IMR-90 (cell line): ENCODE measurements at regions not wholly inside any gene's neighbourhood (a gene's known extent, or its start where the extent isn't known, plus 50 kb on each side); places are given as distances from the start of the nearest gene placed in this dataset.

Experiments
- ATAC-seq: fragments of 200-7000 bp; cut with Tn5 transposase; 2 replicates; pipeline ENCODE4 v1.9.1; 2020; ENCODE audit warnings: low read depth, mild to moderate bottlenecking, moderate library complexity
- BruUV-seq: library from RNA; stranded (reverse); fragments of 400-500 nt; replicated peaks from 2 replicates; lab custom pipeline; 2021; lab: Mats Ljungman, UMichigan
- CTCF ChIA-PET: fragments of 300-600 bp; formaldehyde crosslinking; extraction: SDS; loops from one replicate; lab custom pipeline; 2021; ENCODE audit warnings: antibody characterized with exemption; lab: Yijun Ruan, JAX
- POLR2A ChIA-PET: fragments of 300-600 bp; sonication (Branson Sonifier 250); formaldehyde crosslinking; loops from one replicate; lab custom pipeline; 2022; ENCODE audit warnings: antibody characterized with exemption; ENCODE audit not compliant: unreplicated experiment; lab: Charles Lee
- DNase-seq: peaks from one replicate; pipeline ENCODE4 v3.0.0; 2013
- H2AFZ ChIP-seq: replicated peaks from 2 replicates; pipeline ENCODE3; 2013; ENCODE audit warnings: low read length, mild to moderate bottlenecking; ENCODE audit not compliant: poor library complexity
- H2AK5ac ChIP-seq: 2 replicates; pipeline ENCODE4 v1.6.1; 2013; ENCODE audit warnings: low read depth, low read length, inconsistent platforms
- H2AK9ac ChIP-seq: replicated peaks from 2 replicates; pipeline ENCODE3; 2013; ENCODE audit warnings: mild to moderate bottlenecking, low read depth, low read length, moderate library complexity; ENCODE audit not compliant: poor library complexity
- H2BK120ac ChIP-seq: 2 replicates; pipeline ENCODE4 v1.6.1; 2013; ENCODE audit warnings: low read depth, low read length, inconsistent platforms
- H2BK15ac ChIP-seq: 3 replicates; pipeline ENCODE4 v1.6.1; 2013; ENCODE audit warnings: low read depth, low read length, inconsistent platforms
- H2BK20ac ChIP-seq: 2 replicates; pipeline ENCODE4 v1.6.1; 2013; ENCODE audit warnings: low read depth, mild to moderate bottlenecking, inconsistent platforms, low read length, moderate library complexity
- H2BK5ac ChIP-seq: 2 replicates; pipeline ENCODE4 v1.6.1; 2013; ENCODE audit warnings: mild to moderate bottlenecking, low read depth, low read length, inconsistent platforms; ENCODE audit not compliant: poor library complexity, severe bottlenecking
- H3K14ac ChIP-seq: replicated peaks from 2 replicates; pipeline ENCODE4 v1.6.1; 2013; ENCODE audit warnings: low read depth, low read length, inconsistent platforms
- H3K18ac ChIP-seq: 2 replicates; pipeline ENCODE4 v1.6.1; 2013; ENCODE audit warnings: low read depth, low read length, control low read depth
- H3K23ac ChIP-seq: 2 replicates; pipeline ENCODE4 v1.6.1; 2013; ENCODE audit warnings: low read depth, low read length, inconsistent platforms
- H3K27ac ChIP-seq: 2 replicates; pipeline ENCODE4 v1.5.1; 2013; ENCODE audit warnings: mild to moderate bottlenecking, control low read depth, low read length; ENCODE audit not compliant: insufficient read depth
- H3K27me3 ChIP-seq: 2 replicates; pipeline ENCODE4 v1.6.1; 2013; ENCODE audit warnings: low read length; ENCODE audit not compliant: control insufficient read depth, insufficient read depth
- H3K36me3 ChIP-seq: 2 replicates; pipeline ENCODE4 v1.6.1; 2013; ENCODE audit warnings: low read length, mixed read lengths; ENCODE audit not compliant: control insufficient read depth, insufficient read depth
- H3K4ac ChIP-seq: 2 replicates; pipeline ENCODE4 v1.6.1; 2013; ENCODE audit warnings: low read depth, low read length, inconsistent platforms
- H3K4me1 ChIP-seq: 2 replicates; pipeline ENCODE4 v1.6.1; 2013; ENCODE audit warnings: low read length, mixed read lengths; ENCODE audit not compliant: control insufficient read depth, insufficient read depth
- H3K4me2 ChIP-seq: 2 replicates; pipeline ENCODE4 v1.6.1; 2013; ENCODE audit warnings: low read depth, mild to moderate bottlenecking, control low read depth, low read length, moderate library complexity
- H3K4me3 ChIP-seq: 2 replicates; pipeline ENCODE4 v1.5.1; 2013; ENCODE audit warnings: low read depth, mild to moderate bottlenecking, control low read depth, low read length, moderate library complexity; ENCODE audit not compliant: insufficient read depth
- H3K56ac ChIP-seq: 2 replicates; pipeline ENCODE4 v1.6.1; 2013; ENCODE audit warnings: low read length, inconsistent platforms; ENCODE audit not compliant: insufficient read depth; ENCODE audit errors: extremely low read depth
- H3K79me1 ChIP-seq, 2 experiments: 2 replicates each; pipeline ENCODE4 v1.6.1; 2013; ENCODE audit warnings: low read length in 2 of 2, inconsistent platforms in 1 of 2, low read depth in 1 of 2
- H3K9ac ChIP-seq: 2 replicates; pipeline ENCODE4 v1.6.1; 2013; ENCODE audit warnings: low read depth, low read length, control low read depth
- H3K9me1 ChIP-seq: 2 replicates; pipeline ENCODE4 v1.6.1; 2013; ENCODE audit warnings: low read length, inconsistent platforms; ENCODE audit not compliant: insufficient read depth
- H3K9me3 ChIP-seq: 2 replicates; pipeline ENCODE4 v1.6.1; 2013; ENCODE audit warnings: low read length; ENCODE audit not compliant: control insufficient read depth, insufficient read depth
- H4K20me1 ChIP-seq: 2 replicates; pipeline ENCODE4 v1.6.1; 2013; ENCODE audit warnings: low read length, inconsistent platforms; ENCODE audit not compliant: insufficient read depth
- H4K5ac ChIP-seq: 2 replicates; pipeline ENCODE4 v1.6.1; 2013; ENCODE audit warnings: mild to moderate bottlenecking, low read depth, low read length, control low read depth
- H4K8ac ChIP-seq, 2 experiments: 2 replicates each; pipeline ENCODE4 v1.6.1; 2013; ENCODE audit warnings: low read depth in 2 of 2, low read length in 2 of 2, control low read depth in 1 of 2, inconsistent platforms in 1 of 2
- H4K91ac ChIP-seq: 2 replicates; pipeline ENCODE4 v1.6.1; 2013; ENCODE audit warnings: low read depth, low read length, inconsistent platforms; ENCODE audit not compliant: insufficient read depth
- RFX5 ChIP-seq: IDR thresholded peaks from 2 replicates; pipeline ENCODE4 v1.8.0; 2012; ENCODE audit warnings: low read depth, mild to moderate bottlenecking, low read length, moderate library complexity
- WGBS, 2 experiments: methylation state at CpG; one replicate each; pipeline versions ENCODE4 v1.1.5 to v1.1.7; 2013; ENCODE audit warnings: missing lambda C conversion rate in 2 of 2; ENCODE audit not compliant: insufficient read length in 1 of 2; ENCODE audit errors: extremely low coverage in 2 of 2; 5-methylcytosine and 5-hydroxymethylcytosine counted together
- dilution Hi-C: fragments of 300-500 bp; cut with HindIII; formaldehyde crosslinking; loops from one replicate; pipeline ENCODE4 v1.14.3; 2018; ENCODE audit warnings: low sequenced_read_pairs; ENCODE audit not compliant: unreplicated experiment
- in situ Hi-C: fragments of 300-500 bp; cut with MboI; formaldehyde crosslinking; loops from 3 replicates; pipeline ENCODE4 v1.14.3; 2019; ENCODE audit warnings: low sequenced_read_pairs, inconsistent platforms, mixed read lengths
- intact Hi-C: fragments of 100-400 bp; cut with micrococcal nuclease; formaldehyde crosslinking; loops from 2 replicates; pipeline ENCODE4 v1.10.0; 2022

DNA sequence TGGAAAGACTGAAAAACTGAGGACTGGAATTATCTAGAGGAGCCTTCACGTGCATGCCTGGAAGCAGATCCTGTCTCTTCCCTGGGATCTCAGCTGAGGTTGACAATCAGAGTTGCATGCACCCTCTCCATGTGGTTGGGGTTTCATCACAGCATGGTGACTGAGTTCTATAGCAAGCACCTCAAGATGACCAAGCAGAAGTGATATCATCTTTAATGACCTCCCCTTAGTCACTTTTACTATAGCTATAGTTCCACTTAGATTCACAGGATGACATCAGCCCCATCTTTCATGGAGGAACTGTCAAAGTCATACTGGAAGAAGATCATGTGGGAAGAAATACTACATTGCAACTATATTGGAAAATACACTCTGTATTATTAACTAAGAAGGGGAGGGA is 105.8 kb upstream of the ATXN7L3B start:
- Histone ChIP-seq H3K4me1 (no peaks in the 10 kb centered on the region), H2BK120ac (no peak overlapping the region), H3K36me3 (no peaks in the 10 kb centered on the region), H2BK20ac (no peak overlapping the region), H3K27ac (no peak overlapping the region), H2BK5ac (no peak overlapping the region), H2AFZ (no peak overlapping the region), H3K23ac (no peak overlapping the region), H2BK15ac (no peak overlapping the region), H2AK5ac (no peak overlapping the region), H4K91ac (no peak overlapping the region), H4K20me1 (no peaks in the 10 kb centered on the region), H4K8ac (no peak overlapping the region), H3K27me3 (no peaks in the 10 kb centered on the region), H3K79me1 (no peaks in the 10 kb centered on the region), H3K4ac (no peak overlapping the region), H3K4me2 (no peak overlapping the region), H3K9me3 (peaks cover 2% of the 10 kb centered on the region; the same call in 1 of the 2 replicates), H3K56ac (no peak overlapping the region), H3K14ac (no peak overlapping the region), H3K18ac (no peak overlapping the region), H2AK9ac (no peak overlapping the region), H3K4me3 (no peak overlapping the region), H4K5ac (no peak overlapping the region), H3K9me1 (no peaks in the 10 kb centered on the region), H3K9ac (no peak overlapping the region)
- ChIA-PET CTCF (no interaction called here), POLR2A (no interaction called here)
- intact Hi-C loops (no loop called here), dilution Hi-C loops (no loop called here), in situ Hi-C loops (no loop called here)
- BruUV-seq: no TSS peak
- no CpG with 5 or more reads among the region's 1 CpG for WGBS, 2 experiments
- ATAC-seq: no peak
- TF ChIP-seq RFX5: no peak
- DNase-seq: no peak
